ENCODE measurements at regions not wholly inside any gene's neighbourhood (a gene's known extent, or its start where the extent isn't known, plus 50 kb on each side); places are given as distances from the start of the nearest gene placed in this dataset.
"Not testable (repeated sequence)": the region's sequence is repeated elsewhere in the genome, so short reads cannot be mapped to it uniquely, and the experiment has no call there.

DNA sequence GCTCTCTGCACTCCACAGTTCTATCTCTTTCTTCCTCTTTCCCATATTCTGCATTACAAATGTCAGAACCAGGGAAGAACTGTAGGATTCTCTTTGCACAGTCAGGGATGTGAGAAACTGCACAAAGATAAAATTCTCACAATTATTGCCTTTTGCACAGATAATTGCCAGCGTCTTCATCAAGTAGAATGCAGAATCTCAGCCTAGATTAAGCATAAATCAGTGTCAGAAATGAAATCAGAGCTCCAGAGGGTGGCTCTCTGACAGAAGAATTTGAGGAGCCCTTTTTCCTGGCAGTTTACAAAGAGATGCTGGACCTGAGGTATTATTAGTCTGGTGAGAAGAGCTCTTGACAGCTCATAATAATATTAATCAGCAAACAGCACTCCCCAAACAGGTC is 173.1 kb downstream of the PTH2R start:
- POLR2A ChIA-PET: no interaction called here
- H3K9me3 Mint-ChIP-seq: no peaks in the 10 kb centered on the region
- H3K4me1 Mint-ChIP-seq: no peaks in the 10 kb centered on the region
- H3K4me3 Mint-ChIP-seq: no peak overlapping the region
- H3K27ac Mint-ChIP-seq: no peak overlapping the region
- DNase-seq (no peak), ATAC-seq (ENCODE audit: low read depth) (no peak)
- H3K36me3 Mint-ChIP-seq: no peaks in the 10 kb centered on the region
- no peaks in the 10 kb centered on the region for H3K27me3 Mint-ChIP-seq

GRCh38 chr2:208584378-208584985 is 177.9 kb downstream of the PTH2R start:
- Mint-ChIP-seq H3K4me3 (no peak overlapping the region), H3K9me3 (no peaks in the 10 kb centered on the region), H3K36me3 (no peaks in the 10 kb centered on the region), H3K27me3 (no peaks in the 10 kb centered on the region), H3K4me1 (no peaks in the 10 kb centered on the region), H3K27ac (no peak overlapping the region)
- no peak for DNase-seq
- no peak for ATAC-seq (ENCODE audit: low read depth)
- POLR2A ChIA-PET: no interaction called here

- Mint-ChIP-seq H3K9me3 (no peaks in the 10 kb centered on the region), H3K27ac (no peak overlapping the region), H3K4me1 (no peaks in the 10 kb centered on the region), H3K27me3 (no peaks in the 10 kb centered on the region), H3K4me3 (no peak overlapping the region), H3K36me3 (no peaks in the 10 kb centered on the region)
- no peak for ATAC-seq (ENCODE audit: low read depth)
- no peak for DNase-seq
- POLR2A ChIA-PET: no interaction called here
These were observed 179.9 kb downstream of the PTH2R start for GRCh38 chr2:208586516-208586915.

DNA sequence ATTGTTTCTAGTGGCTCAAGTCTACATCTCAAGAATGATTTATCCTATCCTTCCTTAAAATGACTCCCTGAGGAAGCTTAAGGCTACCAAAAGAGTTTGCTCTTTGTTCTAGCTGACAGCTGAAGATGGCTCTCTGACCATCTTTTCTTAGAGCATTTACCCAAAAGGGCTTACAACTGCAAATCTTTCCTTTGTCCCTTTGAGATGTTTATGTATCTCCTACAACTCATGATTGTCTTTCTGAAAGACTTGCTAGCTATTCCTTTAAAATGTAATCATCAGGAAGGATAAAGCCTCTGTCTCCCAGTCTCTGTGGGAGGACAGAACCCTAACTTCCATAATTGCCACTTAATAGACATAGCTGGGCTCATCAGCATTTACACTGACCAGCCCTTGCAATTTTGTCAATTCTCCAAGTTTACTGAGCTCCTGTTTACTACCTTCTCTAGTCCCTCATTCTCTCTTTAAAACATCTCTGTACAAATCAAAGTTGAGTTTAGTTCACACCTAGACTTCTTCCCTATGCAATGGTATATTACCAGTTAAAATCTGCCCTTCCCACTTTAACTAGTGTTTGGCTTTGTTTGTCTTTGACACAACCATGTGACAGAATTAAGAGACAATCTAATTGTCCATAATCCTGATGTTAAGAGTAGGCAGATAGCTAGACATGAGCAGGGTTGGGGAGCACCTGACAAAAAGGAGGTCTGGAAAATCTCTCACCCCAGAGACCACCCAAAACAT is 188.2 kb downstream of the PTH2R start:
- Mint-ChIP-seq H3K27me3 (no peaks in the 10 kb centered on the region), H3K4me1 (no peaks in the 10 kb centered on the region), H3K27ac (no peak overlapping the region), H3K36me3 (no peaks in the 10 kb centered on the region), H3K4me3 (no peak overlapping the region), H3K9me3 (no peaks in the 10 kb centered on the region)
- DNase-seq (no peak), ATAC-seq (ENCODE audit: low read depth) (no peak)
- POLR2A ChIA-PET: no interaction called here

DNA sequence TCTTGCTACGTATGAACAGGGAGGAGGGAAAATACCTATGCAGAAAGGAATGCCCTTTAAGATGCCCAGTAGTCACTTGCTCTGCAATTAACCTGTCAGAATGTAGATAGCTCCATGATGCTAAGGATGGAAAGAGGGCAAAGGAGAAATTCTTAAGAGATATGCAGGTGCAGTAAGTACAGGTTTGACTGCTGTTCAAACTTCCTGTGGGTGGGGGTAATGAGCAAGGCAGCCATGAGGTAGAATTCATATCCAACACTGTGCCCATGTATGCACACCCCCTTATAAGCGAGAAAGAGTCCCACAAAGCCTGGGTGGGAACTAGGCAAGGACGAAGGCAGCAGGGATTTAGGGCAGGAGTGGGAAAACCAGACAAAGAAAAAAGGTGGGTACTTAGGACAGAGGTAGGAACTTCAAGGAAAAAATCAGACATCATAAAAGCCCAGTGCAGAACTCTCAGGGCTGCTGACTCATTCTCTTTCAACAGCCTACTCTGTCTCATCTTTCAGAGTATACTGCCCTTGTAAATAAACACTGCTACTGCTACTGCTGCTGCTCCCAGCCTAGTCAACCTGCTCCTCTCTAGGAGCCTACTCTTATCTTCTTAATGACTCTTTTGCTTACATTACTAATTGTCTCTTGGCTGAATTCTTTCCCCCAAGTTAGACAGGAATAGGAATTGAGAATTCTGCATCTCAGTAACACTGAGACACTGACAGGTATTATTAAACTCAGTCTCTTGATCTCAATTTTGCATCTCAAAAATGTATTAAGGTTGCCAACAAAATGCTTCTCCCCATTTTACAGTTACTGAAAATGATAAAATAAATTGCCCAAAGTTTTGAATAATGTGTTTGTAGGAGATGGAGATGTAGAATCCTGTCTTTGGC is 189.0 kb downstream of the PTH2R start:
- Mint-ChIP-seq H3K27ac (no peak overlapping the region), H3K36me3 (no peaks in the 10 kb centered on the region), H3K4me3 (no peak overlapping the region), H3K27me3 (no peaks in the 10 kb centered on the region), H3K9me3 (no peaks in the 10 kb centered on the region), H3K4me1 (no peaks in the 10 kb centered on the region)
- DNase-seq (no peak), ATAC-seq (ENCODE audit: low read depth) (no peak)
- POLR2A ChIA-PET: no interaction called here

DNA sequence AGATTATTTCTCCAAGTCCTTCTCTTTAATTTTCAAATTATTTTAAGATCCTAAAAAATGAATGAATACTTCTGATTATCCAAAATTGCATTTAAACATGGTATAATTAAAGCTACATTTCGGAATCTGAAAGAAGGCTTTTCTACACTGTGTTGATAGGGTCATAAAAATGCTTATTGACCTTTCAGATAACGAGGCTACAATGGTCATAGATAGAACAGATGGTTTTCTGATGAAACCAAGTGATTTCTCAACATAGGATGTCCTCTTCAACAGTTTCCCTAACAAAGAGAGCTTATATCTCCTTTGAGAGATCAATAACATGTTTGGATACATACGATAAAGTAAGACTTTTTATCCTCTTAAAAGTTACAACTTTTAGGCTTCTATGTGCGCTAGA is 201.1 kb downstream of the PTH2R start:
- DNase-seq (no peak), ATAC-seq (ENCODE audit: low read depth) (no peak)
- Mint-ChIP-seq H3K4me3 (no peak overlapping the region), H3K9me3 (peaks cover 3% of the 10 kb centered on the region), H3K36me3 (no peaks in the 10 kb centered on the region), H3K27me3 (no peaks in the 10 kb centered on the region), H3K4me1 (no peaks in the 10 kb centered on the region), H3K27ac (no peak overlapping the region)
- POLR2A ChIA-PET: no interaction called here

DNA sequence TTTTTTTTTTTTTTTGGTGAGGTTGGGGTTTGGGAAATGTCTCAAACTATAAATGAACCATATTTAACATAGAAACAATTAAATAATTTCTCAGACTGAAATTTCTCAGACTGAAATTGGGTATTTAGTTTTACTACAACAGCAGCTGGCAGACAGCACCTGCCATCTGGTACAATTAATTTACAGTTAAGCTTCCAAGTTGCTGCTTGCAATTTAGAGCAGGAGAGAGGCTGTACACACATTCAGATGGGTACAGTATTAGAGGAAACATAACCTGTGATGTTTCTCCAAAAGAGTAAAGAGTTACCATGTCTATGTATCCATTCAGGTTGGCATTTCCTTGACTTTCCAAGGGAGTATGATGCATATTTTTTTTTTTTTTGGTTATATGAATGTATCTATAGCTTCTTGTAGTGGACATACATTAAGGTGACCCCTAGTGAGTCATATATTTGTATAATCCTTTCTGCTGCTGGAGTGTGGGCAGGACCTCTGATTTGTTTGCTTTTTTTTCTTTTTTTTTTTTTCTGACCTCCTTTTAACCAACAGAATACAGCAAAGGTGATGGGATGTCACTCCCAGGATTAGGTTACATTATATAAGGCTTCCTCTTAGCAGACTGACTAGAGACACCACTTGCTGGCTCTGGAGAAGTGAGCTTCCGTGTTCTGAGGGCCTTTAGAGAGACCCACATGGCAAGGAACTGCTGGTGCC is 201.7 kb downstream of the PTH2R start:
- Mint-ChIP-seq H3K36me3 (no peaks in the 10 kb centered on the region), H3K27me3 (no peaks in the 10 kb centered on the region), H3K4me1 (no peaks in the 10 kb centered on the region), H3K9me3 (peaks cover 3% of the 10 kb centered on the region), H3K27ac (no peak overlapping the region), H3K4me3 (no peak overlapping the region)
- no peak for ATAC-seq (ENCODE audit: low read depth)
- POLR2A ChIA-PET: no interaction called here
- no peak for DNase-seq

GRCh38 chr2:208609166-208609804 is 202.7 kb downstream of the PTH2R start:
- H3K4me3 Mint-ChIP-seq: no peak overlapping the region
- DNase-seq (no peak), ATAC-seq (ENCODE audit: low read depth) (no peak)
- no peaks in the 10 kb centered on the region for H3K27me3 Mint-ChIP-seq
- POLR2A ChIA-PET: no interaction called here
- H3K36me3 Mint-ChIP-seq: no peaks in the 10 kb centered on the region
- H3K4me1 Mint-ChIP-seq: no peaks in the 10 kb centered on the region
- H3K27ac Mint-ChIP-seq: no peak overlapping the region
- H3K9me3 Mint-ChIP-seq: peaks cover 3% of the 10 kb centered on the region

GRCh38 chr2:208615675-208616074 is 209.1 kb downstream of the PTH2R start:
- H3K36me3 Mint-ChIP-seq; H3K4me3 Mint-ChIP-seq; H3K27ac Mint-ChIP-seq; H3K9me3 Mint-ChIP-seq; ATAC-seq (ENCODE audit: low read depth); DNase-seq; H3K27me3 Mint-ChIP-seq; H3K4me1 Mint-ChIP-seq; POLR2A ChIA-PET: not testable (repeated sequence)

GRCh38 chr2:208618220-208618619 is 211.6 kb downstream of the PTH2R start:
- H3K4me3 Mint-ChIP-seq: no peak overlapping the region
- H3K27ac Mint-ChIP-seq: no peak overlapping the region
- H3K36me3 Mint-ChIP-seq: no peaks in the 10 kb centered on the region
- DNase-seq (no peak), ATAC-seq (ENCODE audit: low read depth) (no peak)
- no peaks in the 10 kb centered on the region for H3K9me3 Mint-ChIP-seq
- POLR2A ChIA-PET: no interaction called here
- H3K27me3 Mint-ChIP-seq: no peaks in the 10 kb centered on the region
- no peaks in the 10 kb centered on the region for H3K4me1 Mint-ChIP-seq

DNA sequence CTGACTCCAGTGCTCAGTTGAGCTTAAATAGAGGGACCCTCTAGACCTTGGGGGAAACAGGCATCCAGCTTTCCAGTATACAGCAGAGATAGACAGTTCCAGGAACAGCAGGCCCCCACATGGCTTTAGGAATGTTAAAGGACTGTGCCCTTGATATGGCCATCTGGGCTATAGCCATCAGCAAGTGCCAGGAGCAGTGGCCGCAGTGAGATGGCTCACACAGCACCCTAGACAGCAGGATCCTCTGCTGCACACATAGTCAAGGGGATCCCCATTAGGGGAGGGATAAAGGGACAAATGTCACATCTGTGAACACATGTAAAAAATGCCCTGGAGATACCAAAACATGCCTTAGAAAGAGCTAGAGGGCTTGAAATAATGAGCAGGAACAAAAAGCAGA is 213.4 kb downstream of the PTH2R start:
- H3K27ac Mint-ChIP-seq: no peak overlapping the region
- H3K36me3 Mint-ChIP-seq: no peaks in the 10 kb centered on the region
- H3K4me3 Mint-ChIP-seq: no peak overlapping the region
- no peaks in the 10 kb centered on the region for H3K27me3 Mint-ChIP-seq
- H3K9me3 Mint-ChIP-seq: no peaks in the 10 kb centered on the region
- DNase-seq (no peak), ATAC-seq (ENCODE audit: low read depth) (no peak)
- H3K4me1 Mint-ChIP-seq: no peaks in the 10 kb centered on the region
- POLR2A ChIA-PET: no interaction called here

GRCh38 chr2:208620487-208620978 is 213.9 kb downstream of the PTH2R start:
- DNase-seq: no peak
- Mint-ChIP-seq H3K4me1 (no peaks in the 10 kb centered on the region), H3K27ac (no peak overlapping the region), H3K27me3 (no peaks in the 10 kb centered on the region), H3K4me3 (no peak overlapping the region), H3K36me3 (no peaks in the 10 kb centered on the region), H3K9me3 (no peaks in the 10 kb centered on the region)
- POLR2A ChIA-PET: no interaction called here
- ATAC-seq (ENCODE audit: low read depth): no peak

Data from activated naive CD8-positive, alpha-beta T cell treated with anti-CD3 and anti-CD28 coated beads, Interleukin-2, amount 10 ng/mL, durations not matched to agents 7 days and 5 days (primary cell).